HCT116 (cell line): ENCODE measurements at regions not wholly inside any gene's neighbourhood (a gene's known extent, or its start where the extent isn't known, plus 50 kb on each side); places are given as distances from the start of the nearest gene placed in this dataset.
A peak's percentile ranks its signal among the peaks of the same experiment; 100 is the strongest.

Experiments used
- ATAC-seq: fragments of 200-7000 bp; cut with Tn5 transposase; 2 replicates; pipeline ENCODE4 v1.9.1; 2020; ENCODE audit warnings: mild to moderate bottlenecking, moderate library complexity
- BruUV-seq: library from RNA; stranded (reverse); fragments of 400-500 nt; replicated peaks from 2 replicates; lab custom pipeline; 2021; lab: Mats Ljungman, UMichigan
- CTCF ChIA-PET: fragments of 300-600 bp; sonication (Branson Sonifier 250); formaldehyde crosslinking; loops from one replicate; lab custom pipeline; 2021; ENCODE audit warnings: antibody characterized with exemption; lab: Charles Lee
- POLR2A ChIA-PET: fragments of 300-600, 350-600 bp; sonication (Branson Sonifier 250); formaldehyde crosslinking; loops from one replicate; lab custom pipeline; 2021; ENCODE audit warnings: antibody characterized with exemption; lab: Charles Lee
- RAD21 ChIA-PET, 2 experiments: fragments of 300-600 bp; sonication (Branson Sonifier 250); formaldehyde crosslinking; loops; one replicate each; lab custom pipeline; 2023; ENCODE audit warnings: low total read pairs in 2 of 2; ENCODE audit not compliant: uncharacterized antibody in 2 of 2, unreplicated experiment in 2 of 2, low non-redundant PET in 1 of 2; lab: Charles Lee
- DNase-seq: peaks from one replicate; pipeline ENCODE4 v3.0.0-alpha.2; 2010; ENCODE audit warnings: low read depth, low spot score
- H2AFZ ChIP-seq: fragments of 200-600 bp; shearing (Covaris generic), sonication (generic); 2 replicates; pipeline ENCODE4 v1.6.1; 2017; ENCODE audit warnings: low read depth, mixed run types, mixed read lengths, antibody characterized with exemption, low read length; ENCODE audit not compliant: poor library complexity, severe bottlenecking
- H3K27ac ChIP-seq: 2 replicates; pipeline ENCODE4 v1.5.1; 2012; ENCODE audit warnings: low read depth, low read length
- H3K27me3 ChIP-seq: fragments of 200-600 bp; sonication (generic); 2 replicates; pipeline ENCODE4 v1.6.1; 2016; ENCODE audit warnings: mixed run types, low read length, mixed read lengths; ENCODE audit not compliant: insufficient read depth
- H3K36me3 ChIP-seq, 2 experiments: fragments of 200-500 bp in 1 of 2; fragments of 200-600 bp in 1 of 2; sonication (Bioruptor generic) in 1 of 2; sonication (generic) in 1 of 2; 2 replicates each; pipeline versions ENCODE4 v1.5.1 to v1.6.1; 2014 to 2016; ENCODE audit warnings: low read length in 2 of 2, inconsistent platforms in 1 of 2, mixed read lengths in 1 of 2, mixed run types in 1 of 2; ENCODE audit not compliant: insufficient read depth in 2 of 2, control insufficient read depth in 1 of 2
- H3K4me1 ChIP-seq, 2 experiments: fragments of 200-600 bp in 1 of 2; sonication (generic) in 1 of 2; 2 replicates each; pipeline versions ENCODE4 v1.5.1 to v1.6.1; 2012 to 2017; ENCODE audit warnings: low read length in 2 of 2, inconsistent platforms in 1 of 2, mild to moderate bottlenecking in 1 of 2, mixed read lengths in 1 of 2, mixed run types in 1 of 2, moderate library complexity in 1 of 2; ENCODE audit not compliant: insufficient read depth in 2 of 2, control insufficient read depth in 1 of 2
- H3K4me2 ChIP-seq: fragments of 200-600 bp; sonication (generic); 2 replicates; pipeline ENCODE4 v1.6.1; 2017; ENCODE audit warnings: mixed run types, low read length, mixed read lengths
- H3K4me3 ChIP-seq, 2 experiments: fragments of 200-600 bp in 1 of 2; sonication (generic) in 1 of 2; replicated peaks in 1 of 2; 2 replicates each; pipeline ENCODE4 v1.5.1; 2011 to 2016; ENCODE audit warnings: low read length in 2 of 2, control low read depth in 1 of 2, low read depth in 1 of 2, mild to moderate bottlenecking in 1 of 2, mixed read lengths in 1 of 2, mixed run types in 1 of 2
- H3K79me2 ChIP-seq: fragments of 200-600 bp; sonication (generic); 2 replicates; pipeline ENCODE4 v1.6.1; 2017; ENCODE audit warnings: mild to moderate bottlenecking, mixed run types, low read length, moderate library complexity, mixed read lengths; ENCODE audit not compliant: insufficient read depth
- H3K9ac ChIP-seq: fragments of 200-600 bp; sonication (generic); 2 replicates; pipeline ENCODE4 v1.6.1; 2016; ENCODE audit warnings: low read length, mixed read lengths
- H3K9me2 ChIP-seq: fragments of 200-600 bp; sonication (generic), shearing (Covaris generic); 2 replicates; pipeline ENCODE4 v1.6.1; 2017; ENCODE audit warnings: mixed run types, mild to moderate bottlenecking, moderate library complexity; ENCODE audit not compliant: insufficient read depth
- H3K9me3 ChIP-seq, 2 experiments: fragments of 200-500 bp in 1 of 2; fragments of 200-600 bp in 1 of 2; sonication (Bioruptor generic) in 1 of 2; sonication (generic) in 1 of 2; 2 replicates each; pipeline ENCODE4 v1.6.1; 2014 to 2017; ENCODE audit warnings: low read length in 2 of 2, mixed read lengths in 2 of 2, inconsistent platforms in 1 of 2, low read depth in 1 of 2, mild to moderate bottlenecking in 1 of 2, mixed run types in 1 of 2, moderate library complexity in 1 of 2; ENCODE audit not compliant: control insufficient read depth in 1 of 2, insufficient read depth in 1 of 2
- H4K20me1 ChIP-seq: fragments of 200-600 bp; sonication (generic), shearing (Covaris generic); 2 replicates; pipeline ENCODE4 v1.6.1; 2017; ENCODE audit warnings: mixed run types, mild to moderate bottlenecking, moderate library complexity; ENCODE audit not compliant: insufficient read depth
- CBX3 ChIP-seq: IDR thresholded peaks from 2 replicates; pipeline ENCODE4 v1.6.1; 2012; ENCODE audit warnings: low read depth
- EGR1 ChIP-seq: IDR thresholded peaks from 2 replicates; pipeline ENCODE4 v1.6.1; 2012; ENCODE audit warnings: low read depth
- EZH2 ChIP-seq: fragments of 200-600 bp; sonication (generic); IDR thresholded peaks from 2 replicates; pipeline ENCODE4 v1.6.1; 2017; ENCODE audit warnings: antibody characterized with exemption, mixed run types
- JUND ChIP-seq: IDR thresholded peaks from 2 replicates; pipeline ENCODE4 v1.6.1; 2012
- POLR2A ChIP-seq: IDR thresholded peaks from 2 replicates; pipeline ENCODE4 v1.7.0; 2011; ENCODE audit warnings: borderline replicate concordance; ENCODE audit not compliant: insufficient read depth, insufficient read length; ENCODE audit errors: extremely low read depth
- RAD21 ChIP-seq: IDR thresholded peaks from 2 replicates; pipeline ENCODE4 v1.6.1; 2012; ENCODE audit warnings: low read depth, mild to moderate bottlenecking
- SIN3A ChIP-seq: IDR thresholded peaks from 2 replicates; pipeline ENCODE4 v1.6.1; 2012; ENCODE audit warnings: low read depth
- SRF ChIP-seq: IDR thresholded peaks from 2 replicates; pipeline ENCODE4 v1.6.1; 2012; ENCODE audit warnings: low read depth
- YY1 ChIP-seq: IDR thresholded peaks from 2 replicates; pipeline ENCODE4 v1.6.1; 2011; ENCODE audit warnings: low read length, low read depth, moderate library complexity, mild to moderate bottlenecking; ENCODE audit not compliant: insufficient replicate concordance; ENCODE audit errors: extremely low read depth
- intact Hi-C: fragments of 100-400 bp; cut with micrococcal nuclease; formaldehyde crosslinking; loops from 2 replicates; pipeline ENCODE4 v1.10.0; 2022
- TF ChIP-seq, protein P1 (sequence below): IDR thresholded peaks from 2 replicates; pipeline ENCODE4 v1.6.1; 2012

DNA sequence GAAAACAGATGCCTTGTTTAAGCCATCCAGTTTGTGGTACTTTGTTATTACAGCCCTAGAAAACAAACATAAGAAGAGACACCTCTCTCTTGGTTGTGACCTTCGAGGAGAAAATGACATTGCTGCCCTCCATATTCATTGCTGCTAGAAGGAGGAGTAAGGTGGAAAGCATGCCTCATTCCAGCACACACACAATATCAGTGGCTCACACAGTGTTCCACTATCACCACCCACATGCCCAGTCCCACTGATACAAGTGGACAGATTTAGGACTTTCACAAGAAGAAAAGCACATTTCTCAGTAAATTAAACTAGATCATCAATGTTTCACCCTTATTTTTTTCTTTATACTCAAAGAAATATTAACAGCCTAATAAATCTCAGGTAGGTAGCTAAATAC, 143.6 kb downstream of the PHLDA1 start:
- peak overlapping the region; percentile 56 for H3K9ac ChIP-seq
- H3K4me2 ChIP-seq, result peak overlapping the region; percentile 53; the same call in 1 of the 2 replicates
- H3K9me3 ChIP-seq, result no peaks in the 10 kb centered on the region
- no peaks in the 10 kb centered on the region for H3K27me3 ChIP-seq
- TF ChIP-seq SIN3A (no peak), EGR1 (no peak), EZH2 (no peak), POLR2A (no peak)
- TF ChIP-seq, protein P1, sequence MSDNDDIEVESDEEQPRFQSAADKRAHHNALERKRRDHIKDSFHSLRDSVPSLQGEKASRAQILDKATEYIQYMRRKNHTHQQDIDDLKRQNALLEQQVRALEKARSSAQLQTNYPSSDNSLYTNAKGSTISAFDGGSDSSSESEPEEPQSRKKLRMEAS, result no peak
- BruUV-seq, result no TSS peak
- ATAC-seq (no peak), DNase-seq (no peak)
- ChIA-PET CTCF (no interaction called here), RAD21 (no interaction called here), POLR2A (interaction anchor here (0.9 to 2.0 kb wide), 5 partner anchors 10 to 247 kb away, joined by 3 to 6 read pairs (median 4); no protein-coding TSS in a partner anchor)
- no peak overlapping the region for H2AFZ ChIP-seq
- peaks cover 68 to 79% of the 10 kb centered on the region in 2 experiments for H3K4me1 ChIP-seq
- H3K36me3 ChIP-seq, result no peaks in the 10 kb centered on the region
- intact Hi-C loops, result no loop called here
- no peaks in the 10 kb centered on the region for H3K79me2 ChIP-seq
- no peaks in the 10 kb centered on the region for H3K9me2 ChIP-seq
- H3K4me3 ChIP-seq, result no peak overlapping the region
- H3K27ac ChIP-seq, result peak overlapping the region; percentile 94
- no peaks in the 10 kb centered on the region for H4K20me1 ChIP-seq

DNA sequence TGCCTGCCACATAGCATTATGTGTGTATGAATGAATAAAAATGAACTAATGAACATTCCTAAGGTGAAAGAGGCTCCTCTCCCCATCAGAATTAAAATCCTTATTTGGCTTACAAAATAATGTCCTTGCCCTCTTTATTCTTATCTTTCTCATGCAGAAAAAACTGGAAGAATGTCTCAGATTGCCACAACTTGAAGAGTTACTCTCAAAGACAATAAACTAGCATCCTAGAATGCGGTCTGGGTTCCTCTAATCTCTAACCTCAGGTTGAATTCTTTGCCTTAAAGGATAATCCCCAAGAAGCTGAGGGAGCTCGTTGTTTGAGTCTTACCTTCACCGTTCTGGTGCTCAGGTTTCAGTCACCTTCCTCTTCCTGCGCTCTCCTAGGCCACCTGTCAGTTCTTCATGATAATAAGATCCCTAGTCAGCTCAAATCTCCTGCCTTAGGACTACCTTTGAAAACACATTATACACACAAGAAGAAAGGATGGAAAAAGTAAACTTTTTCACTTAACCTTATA, 147.1 kb downstream of the PHLDA1 start:
- RAD21 ChIA-PET, result no interaction called here
- intact Hi-C loops, result no loop called here
- no peaks in the 10 kb centered on the region for H4K20me1 ChIP-seq
- no peaks in the 10 kb centered on the region for H3K9me2 ChIP-seq
- H3K9me3 ChIP-seq, result no peaks in the 10 kb centered on the region
- ATAC-seq, result no peak
- no peaks in the 10 kb centered on the region for H3K36me3 ChIP-seq
- CTCF ChIA-PET, result no interaction called here
- H3K79me2 ChIP-seq, result no peaks in the 10 kb centered on the region
- H2AFZ ChIP-seq, result no peak overlapping the region
- no peaks in the 10 kb centered on the region for H3K27me3 ChIP-seq
- POLR2A ChIA-PET, result interaction anchor here (1.4 to 1.5 kb wide), 2 partner anchors 12 to 93 kb away, joined by 3 to 4 read pairs; no protein-coding TSS in a partner anchor
- TF ChIP-seq CBX3 (no peak), SIN3A (no peak), RAD21 (no peak), JUND (no peak), EGR1 (no peak), SRF (no peak), YY1 (no peak)
- TF ChIP-seq, all 23 proteins: peak for 0
- Histone ChIP-seq H3K9ac (peak overlapping the region; percentile 44), H3K4me2 (peak overlapping the region; percentile 36), H3K27ac (peak overlapping the region; percentile 99), H3K4me1 (peaks cover 51 to 70% of the 10 kb centered on the region in 2 experiments), H3K4me3 (no peak overlapping the region)
- BruUV-seq, result TSS peak; percentile 12
- no peak for DNase-seq
